ENCODE measurements at regions not wholly inside any gene's neighbourhood (a gene's known extent, or its start where the extent isn't known, plus 50 kb on each side); places are given as distances from the start of the nearest gene placed in this dataset.
A peak's percentile ranks its signal among the peaks of the same experiment; 100 is the strongest.

GRCh38 chr5:34564710-34565235 lies 91.4 kb upstream of the RAI14 start:
- no peak for DNase-seq

GRCh38 chr5:34570143-34570542 lies 86.0 kb upstream of the RAI14 start:
- no peak for DNase-seq

- no peak for DNase-seq
Observed at GRCh38 chr5:34570721-34571676, 85.1 kb upstream of the RAI14 start.

- DNase-seq: no peak
Observed at GRCh38 chr5:34571677-34572041, 84.5 kb upstream of the RAI14 start.

GRCh38 chr5:34574936-34575467 lies 81.1 kb upstream of the RAI14 start:
- no peak for DNase-seq

- DNase-seq: no peak
Observed at GRCh38 chr5:34576891-34577666, 79.0 kb upstream of the RAI14 start.

GRCh38 chr5:34578962-34579361 lies 77.2 kb upstream of the RAI14 start:
- DNase-seq: no peak

- DNase-seq: no peak
Observed at GRCh38 chr5:34580983-34581382, 75.1 kb upstream of the RAI14 start.

- DNase-seq: no peak
Observed at GRCh38 chr5:34582371-34582770, 73.8 kb upstream of the RAI14 start.

- DNase-seq: no peak
Observed at GRCh38 chr5:34583167-34583566, 73.0 kb upstream of the RAI14 start.

GRCh38 chr5:34584165-34584564 lies 72.0 kb upstream of the RAI14 start:
- no peak for DNase-seq

GRCh38 chr5:34585601-34586104 lies 70.5 kb upstream of the RAI14 start:
- DNase-seq: no peak

- DNase-seq: no peak
Observed at GRCh38 chr5:34586117-34586885, 69.8 kb upstream of the RAI14 start.

GRCh38 chr5:34587355-34588241 lies 68.5 kb upstream of the RAI14 start:
- no peak for DNase-seq

- DNase-seq: no peak
Observed at GRCh38 chr5:34589832-34590231, 66.3 kb upstream of the RAI14 start.

GRCh38 chr5:34591723-34592122 lies 64.4 kb upstream of the RAI14 start:
- no peak for DNase-seq

GRCh38 chr5:34597034-34598027 lies 58.8 kb upstream of the RAI14 start:
- DNase-seq: no peak

- peak; percentile 43 for DNase-seq
Observed at GRCh38 chr5:34598177-34598794, 57.8 kb upstream of the RAI14 start.

- no peak for DNase-seq
Observed at GRCh38 chr5:34599471-34600117, 56.5 kb upstream of the RAI14 start.
